ENCODE measurements at regions not wholly inside any gene's neighbourhood (a gene's known extent, or its start where the extent isn't known, plus 50 kb on each side); places are given as distances from the start of the nearest gene placed in this dataset.

- DNase-seq (ENCODE audit: low read depth), result no peak
Measured at GRCh38 chr6:21648475-21649050, 55.0 kb downstream of the SOX4 start.

- no peak for DNase-seq (ENCODE audit: low read depth)
Measured at GRCh38 chr6:21653323-21653722, 59.8 kb downstream of the SOX4 start.

GRCh38 chr6:21653905-21654304 is 60.4 kb downstream of the SOX4 start:
- DNase-seq (ENCODE audit: low read depth), result no peak

- DNase-seq (ENCODE audit: low read depth), result no peak
Measured at GRCh38 chr6:21654361-21654760, 60.8 kb downstream of the SOX4 start.

GRCh38 chr6:21663966-21664313 is 70.4 kb downstream of the SOX4 start:
- DNase-seq (ENCODE audit: low read depth), result no peak

- no peak for DNase-seq (ENCODE audit: low read depth)
Measured at GRCh38 chr6:21664314-21665109, 71.0 kb downstream of the SOX4 start.

- DNase-seq (ENCODE audit: low read depth), result no peak
Measured at GRCh38 chr6:21665110-21665391, 71.5 kb downstream of the SOX4 start.

- no peak for DNase-seq (ENCODE audit: low read depth)
Measured at GRCh38 chr6:21665392-21666200, 72.0 kb downstream of the SOX4 start.

GRCh38 chr6:21666201-21666691 is 72.7 kb downstream of the SOX4 start:
- DNase-seq (ENCODE audit: low read depth), result no peak

- DNase-seq (ENCODE audit: low read depth), result no peak
Measured at GRCh38 chr6:21666853-21667681, 73.5 kb downstream of the SOX4 start.

GRCh38 chr6:21668795-21669194 is 75.2 kb downstream of the SOX4 start:
- DNase-seq (ENCODE audit: low read depth), result no peak

- DNase-seq (ENCODE audit: low read depth), result no peak
Measured at GRCh38 chr6:21676769-21677168, 83.2 kb downstream of the SOX4 start.

- DNase-seq (ENCODE audit: low read depth), result no peak
Measured at GRCh38 chr6:21678990-21679389, 85.4 kb downstream of the SOX4 start.

- DNase-seq (ENCODE audit: low read depth), result no peak
Measured at GRCh38 chr6:21679761-21680265, 86.3 kb downstream of the SOX4 start.

- DNase-seq (ENCODE audit: low read depth), result no peak
Measured at GRCh38 chr6:21680611-21681010, 87.1 kb downstream of the SOX4 start.

- DNase-seq (ENCODE audit: low read depth), result no peak
Measured at GRCh38 chr6:21690489-21690888, 96.9 kb downstream of the SOX4 start.

GRCh38 chr6:21691685-21692346 is 98.3 kb downstream of the SOX4 start:
- no peak for DNase-seq (ENCODE audit: low read depth)

- DNase-seq (ENCODE audit: low read depth), result no peak
Measured at GRCh38 chr6:21692721-21693120, 99.2 kb downstream of the SOX4 start.

GRCh38 chr6:21694168-21694567 is 100.6 kb downstream of the SOX4 start:
- no peak for DNase-seq (ENCODE audit: low read depth)

GRCh38 chr6:21707524-21708319 is 114.2 kb downstream of the SOX4 start:
- no peak for DNase-seq (ENCODE audit: low read depth)

GRCh38 chr6:21708320-21708580 is 114.7 kb downstream of the SOX4 start:
- no peak for DNase-seq (ENCODE audit: low read depth)

Measured in forelimb muscle (tissue), 1 donor.